Cerebellar cortex (tissue), 1 donor: ENCODE measurements at regions not wholly inside any gene's neighbourhood (a gene's known extent, or its start where the extent isn't known, plus 50 kb on each side); places are given as distances from the start of the nearest gene placed in this dataset.
A peak's percentile ranks its signal among the peaks of the same experiment; 100 is the strongest.
"Not testable (repeated sequence)": the region's sequence is repeated elsewhere in the genome, so short reads cannot be mapped to it uniquely, and the experiment has no call there.

Experiments
- DNase-seq: peaks from one replicate; pipeline ENCODE4 v3.0.0-alpha.2; 2015; ENCODE audit warnings: low spot score

DNA sequence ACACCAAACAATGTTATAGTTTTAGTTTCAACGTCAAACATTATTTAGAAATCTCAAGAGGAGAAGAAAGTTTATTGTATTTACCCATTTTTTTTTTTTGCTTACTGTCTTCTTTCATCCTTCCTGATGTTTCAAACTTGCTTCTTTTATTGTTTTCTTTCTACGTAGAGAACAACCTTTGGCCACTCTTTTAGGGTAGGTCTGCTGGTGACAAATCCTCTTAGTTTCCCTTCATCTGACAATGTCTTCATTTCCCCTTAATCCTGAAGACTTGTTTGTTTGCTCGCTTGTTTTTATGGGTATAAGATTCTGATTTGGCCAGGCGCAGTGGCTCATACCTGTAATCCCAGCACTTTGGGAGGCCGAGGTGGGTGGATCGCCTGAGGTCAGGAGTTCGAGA lies 89.1 kb downstream of the RHOU start:
- DNase-seq = no peak

DNA sequence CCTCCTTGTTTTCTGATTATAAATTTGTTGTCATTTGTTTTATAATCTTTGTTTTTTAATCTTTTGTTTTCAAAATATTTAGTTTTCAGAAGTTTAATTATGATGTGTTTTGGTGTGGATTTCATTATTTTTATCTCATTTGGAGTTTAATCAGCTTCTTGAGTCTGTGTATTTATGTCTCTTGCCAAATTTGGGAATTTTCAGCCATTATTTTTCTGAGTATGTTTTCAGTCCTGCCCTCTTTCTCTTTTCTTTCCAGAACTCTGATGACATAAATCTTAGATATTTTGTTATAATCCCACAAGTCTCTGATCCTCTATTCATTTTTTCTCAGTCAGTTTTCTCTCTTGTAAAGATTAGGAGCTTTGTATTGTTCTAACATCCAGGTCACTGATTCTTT lies 89.8 kb downstream of the RHOU start:
- DNase-seq = no peak

DNA sequence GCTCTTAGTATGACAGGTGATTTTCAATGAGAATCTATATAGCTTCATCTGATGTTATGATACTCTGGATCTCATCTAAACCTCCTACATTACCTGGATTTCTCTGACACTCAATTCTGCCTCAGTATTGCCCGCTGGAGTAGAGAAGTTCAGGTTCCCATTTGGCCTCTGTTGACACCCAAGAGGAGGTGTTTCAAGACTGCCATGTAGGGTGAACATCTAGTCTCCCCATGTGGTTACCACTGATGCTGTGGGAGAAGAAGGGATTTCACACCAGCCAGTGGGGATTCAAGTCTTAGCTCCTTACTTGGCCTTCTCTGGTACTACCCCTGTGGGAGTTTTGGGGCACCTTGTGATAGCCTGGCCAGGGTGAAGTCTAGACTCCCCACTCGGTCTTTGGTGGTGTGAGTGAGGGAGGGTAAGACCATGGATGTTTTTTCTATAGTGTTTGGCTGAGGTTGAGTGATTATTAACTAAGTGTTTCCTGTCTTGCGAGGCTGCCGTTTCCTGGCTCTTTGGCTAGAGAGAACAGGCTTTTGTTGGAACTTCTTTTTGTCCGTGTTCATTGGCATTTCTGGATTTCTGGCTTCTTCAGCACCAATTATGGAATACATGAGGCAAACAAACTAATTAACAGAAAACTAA lies 90.7 kb downstream of the RHOU start:
- DNase-seq = no peak

DNA sequence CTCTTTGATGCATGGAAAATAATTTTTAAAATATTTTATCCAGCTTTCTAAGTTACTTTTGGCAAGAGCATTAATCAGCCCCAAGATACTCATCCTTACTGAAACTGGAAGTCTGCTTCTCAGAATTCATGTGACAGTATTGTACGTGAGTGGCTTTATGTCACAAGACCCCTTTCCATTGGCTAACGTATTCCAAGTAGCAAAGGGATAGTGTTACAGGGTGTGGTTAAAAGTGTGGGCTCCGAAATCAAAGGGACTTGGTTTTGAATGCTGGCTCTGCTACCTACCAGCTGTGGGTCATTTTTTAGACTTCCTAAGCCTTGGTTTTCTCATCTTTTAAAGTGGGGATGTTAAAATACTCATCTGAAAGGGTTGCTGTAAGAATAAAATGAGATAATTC lies 91.7 kb downstream of the RHOU start:
- no peak for DNase-seq

DNA sequence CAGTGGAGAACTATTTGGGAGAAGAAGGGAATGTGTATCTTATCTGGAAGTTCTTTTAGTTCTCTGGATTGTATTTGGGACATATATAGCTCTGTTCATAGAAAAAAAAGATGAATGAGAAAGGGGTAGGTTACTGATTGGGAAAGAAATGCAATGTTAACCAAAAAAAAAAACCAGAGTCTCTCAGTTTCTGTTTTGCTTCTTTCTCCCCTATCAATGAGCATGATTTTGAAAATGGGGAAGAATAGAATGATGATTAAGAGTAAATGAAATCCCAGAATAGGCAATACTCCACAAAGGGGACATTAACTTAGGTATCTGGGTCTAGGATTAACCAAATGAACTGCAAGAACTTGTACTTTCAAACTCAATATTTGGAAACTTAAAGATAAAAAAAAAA lies 92.9 kb downstream of the RHOU start:
- DNase-seq = no peak

DNA sequence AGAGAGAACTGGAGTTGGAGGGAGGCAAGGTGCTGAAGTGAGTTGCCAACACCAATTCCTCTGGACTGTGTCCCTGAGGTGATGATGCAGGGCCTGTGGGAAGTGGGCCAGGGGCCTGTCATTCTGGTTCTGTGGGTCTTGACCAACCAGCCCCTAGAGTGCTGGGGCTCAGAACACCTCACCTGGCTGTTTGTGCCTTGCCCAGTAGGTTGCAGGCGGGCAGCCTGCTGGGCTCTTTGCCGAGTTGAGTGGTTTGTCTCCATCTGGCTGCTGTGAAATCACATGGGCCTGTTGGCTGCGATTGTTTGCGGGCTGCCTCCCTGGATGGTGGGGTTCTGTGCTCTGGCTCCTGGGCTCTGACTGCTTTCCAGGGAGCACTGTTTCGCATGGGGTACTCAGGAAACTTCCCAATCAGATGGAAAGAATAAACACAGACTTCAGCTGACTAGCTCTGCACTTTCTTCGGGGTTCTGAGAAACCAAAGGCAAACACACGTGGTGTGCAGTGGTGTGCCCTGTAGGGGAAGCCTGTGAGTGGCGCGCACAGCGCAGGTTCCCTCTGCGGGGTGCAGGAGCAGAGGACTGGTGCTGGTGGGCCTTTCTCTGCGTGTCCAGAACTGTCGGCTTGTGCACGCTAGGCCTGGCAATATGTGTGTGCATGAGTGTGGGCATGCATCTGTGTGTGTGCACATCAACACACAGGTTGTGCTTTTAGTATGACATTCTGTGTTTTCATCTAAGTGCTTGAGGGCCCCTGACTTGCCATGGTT lies 95.1 kb downstream of the RHOU start:
- peak; percentile 64 for DNase-seq

DNA sequence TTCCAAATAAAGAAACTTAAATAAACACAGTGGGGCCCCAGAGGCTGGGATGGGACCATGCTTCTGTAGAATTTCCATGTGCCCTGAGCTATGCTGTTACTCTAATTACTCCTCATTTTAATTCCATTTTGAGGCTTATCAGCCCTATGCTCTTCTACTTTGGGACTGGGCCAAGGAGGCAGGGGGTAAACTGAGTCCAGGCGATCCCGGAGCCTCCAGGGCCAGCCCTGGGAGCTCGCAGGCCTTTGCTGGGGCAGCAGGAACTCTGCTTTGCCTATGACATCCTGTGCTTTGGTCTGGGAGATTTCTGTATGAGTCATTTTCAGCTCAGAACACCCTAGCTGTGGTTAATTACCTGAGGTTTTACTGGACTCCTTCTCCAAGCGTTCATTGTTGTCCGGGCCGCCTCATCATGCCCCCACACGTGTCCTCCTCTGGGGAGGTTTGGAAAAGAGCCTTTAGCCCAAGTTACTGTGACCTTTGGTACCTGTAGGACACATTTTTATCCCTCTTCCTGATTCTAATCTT lies 95.7 kb downstream of the RHOU start:
- no peak for DNase-seq

DNA sequence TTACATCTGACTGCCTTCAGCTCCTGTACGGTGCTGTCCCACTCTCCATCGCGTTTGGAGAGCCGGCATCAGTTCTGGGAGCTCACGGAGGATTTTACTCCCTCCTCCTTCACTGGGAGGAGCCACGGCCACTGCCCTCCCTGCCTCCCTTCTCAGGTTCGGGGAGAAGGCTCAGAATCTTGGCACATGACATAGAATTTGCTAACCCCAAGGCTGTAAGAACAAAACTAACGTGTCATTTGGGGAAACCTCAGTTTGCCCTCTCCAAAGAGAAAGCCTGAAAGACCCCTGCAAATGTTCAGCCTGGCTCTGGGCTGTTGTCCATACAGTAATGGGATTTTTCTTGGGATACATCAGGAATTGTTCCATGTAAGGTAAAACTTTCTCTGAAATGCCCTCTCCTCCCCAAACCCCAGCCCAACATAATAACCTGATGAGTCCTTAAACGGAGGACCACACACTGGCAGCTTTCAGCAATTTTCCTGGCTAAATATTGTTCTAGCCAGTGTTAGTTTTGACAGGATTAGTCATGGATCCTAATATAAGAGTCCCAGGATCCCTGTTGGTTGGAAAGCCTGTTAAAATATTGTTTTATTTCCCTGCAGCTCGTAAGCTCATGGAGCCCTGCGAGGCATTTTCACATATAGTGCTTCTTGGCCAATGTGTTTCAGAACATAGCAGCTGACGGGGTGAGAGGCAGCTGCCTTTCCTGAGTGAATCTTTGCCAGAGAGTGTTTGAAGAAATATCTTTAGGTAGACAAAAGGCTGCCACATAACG lies 98.8 kb downstream of the RHOU start:
- no peak for DNase-seq

DNA sequence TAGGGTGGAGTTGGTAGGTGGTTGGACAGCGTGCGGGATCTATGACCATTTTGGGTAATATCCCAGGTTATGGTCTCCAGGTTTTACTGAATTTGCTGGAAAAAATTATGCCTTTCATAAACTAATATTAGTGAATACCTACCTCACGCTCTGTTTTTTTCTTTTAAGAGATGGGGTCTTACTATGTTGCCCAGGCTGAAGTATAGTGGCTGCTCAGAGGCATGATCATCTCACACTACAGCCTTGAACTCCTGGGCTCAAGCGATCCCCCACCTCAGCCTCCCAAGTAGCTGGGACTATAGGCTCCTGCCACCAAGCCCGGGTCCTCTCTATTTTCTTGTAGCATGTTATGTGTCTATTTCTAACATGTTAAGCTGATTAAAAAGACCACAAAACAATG lies 100.2 kb downstream of the RHOU start:
- DNase-seq = no peak

DNA sequence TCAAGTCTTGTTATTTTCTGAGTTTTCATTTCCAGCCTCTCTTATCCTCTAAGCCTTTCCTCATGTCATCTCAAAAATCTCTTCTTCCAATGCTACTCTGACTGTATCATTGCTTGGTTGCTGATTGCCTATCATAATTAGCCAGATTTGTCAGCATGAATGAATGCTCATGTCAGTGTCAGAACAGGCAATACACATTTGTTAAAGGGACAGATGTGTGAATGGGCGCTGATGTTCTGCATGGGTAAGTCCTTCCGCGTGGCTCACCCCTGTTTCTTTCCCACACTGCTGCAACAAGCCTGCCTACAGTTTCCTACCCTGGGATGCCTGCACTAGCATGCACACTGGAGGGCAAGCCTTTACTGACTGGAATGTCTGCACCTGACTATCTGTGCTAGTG lies 100.6 kb downstream of the RHOU start:
- no peak for DNase-seq

DNA sequence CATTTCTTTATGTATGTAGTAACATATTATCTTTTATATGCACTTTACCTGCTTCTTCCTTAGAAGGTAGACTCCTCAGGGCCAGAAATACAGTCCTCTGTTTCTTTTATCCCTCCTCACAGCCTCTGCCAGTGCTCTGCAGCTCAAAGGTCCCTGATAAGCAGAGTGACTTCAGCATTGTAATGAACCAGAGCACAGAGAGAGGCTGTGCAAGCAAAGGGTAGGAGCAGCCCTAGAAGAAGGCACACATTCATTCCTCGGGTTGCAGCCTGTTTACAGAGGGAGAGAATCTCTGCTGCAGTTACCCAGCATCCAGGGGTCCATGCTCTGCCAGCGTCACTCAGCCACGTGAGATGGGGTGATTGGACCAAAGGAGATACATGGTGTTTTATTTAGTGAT lies 101.1 kb downstream of the RHOU start:
- no peak for DNase-seq

DNA sequence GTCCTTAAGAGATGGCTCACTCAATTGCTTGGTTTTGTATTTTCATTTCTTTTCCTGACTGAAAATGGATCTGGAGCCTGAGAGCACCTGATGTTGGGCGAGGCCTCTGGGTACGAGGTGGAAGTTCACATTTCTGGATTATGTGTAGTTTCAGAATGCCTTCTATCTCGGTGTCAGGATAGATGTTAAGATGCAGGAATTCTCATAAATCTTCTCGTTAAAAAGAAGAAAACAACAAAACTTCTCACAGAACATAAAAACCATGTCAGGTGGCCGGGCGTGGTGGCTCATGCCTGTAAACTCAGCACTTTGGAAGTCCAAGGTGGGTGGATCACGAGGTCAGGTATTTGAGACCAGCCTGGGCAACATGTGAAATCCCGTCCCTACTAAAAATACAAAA lies 101.8 kb downstream of the RHOU start:
- no peak for DNase-seq

DNA sequence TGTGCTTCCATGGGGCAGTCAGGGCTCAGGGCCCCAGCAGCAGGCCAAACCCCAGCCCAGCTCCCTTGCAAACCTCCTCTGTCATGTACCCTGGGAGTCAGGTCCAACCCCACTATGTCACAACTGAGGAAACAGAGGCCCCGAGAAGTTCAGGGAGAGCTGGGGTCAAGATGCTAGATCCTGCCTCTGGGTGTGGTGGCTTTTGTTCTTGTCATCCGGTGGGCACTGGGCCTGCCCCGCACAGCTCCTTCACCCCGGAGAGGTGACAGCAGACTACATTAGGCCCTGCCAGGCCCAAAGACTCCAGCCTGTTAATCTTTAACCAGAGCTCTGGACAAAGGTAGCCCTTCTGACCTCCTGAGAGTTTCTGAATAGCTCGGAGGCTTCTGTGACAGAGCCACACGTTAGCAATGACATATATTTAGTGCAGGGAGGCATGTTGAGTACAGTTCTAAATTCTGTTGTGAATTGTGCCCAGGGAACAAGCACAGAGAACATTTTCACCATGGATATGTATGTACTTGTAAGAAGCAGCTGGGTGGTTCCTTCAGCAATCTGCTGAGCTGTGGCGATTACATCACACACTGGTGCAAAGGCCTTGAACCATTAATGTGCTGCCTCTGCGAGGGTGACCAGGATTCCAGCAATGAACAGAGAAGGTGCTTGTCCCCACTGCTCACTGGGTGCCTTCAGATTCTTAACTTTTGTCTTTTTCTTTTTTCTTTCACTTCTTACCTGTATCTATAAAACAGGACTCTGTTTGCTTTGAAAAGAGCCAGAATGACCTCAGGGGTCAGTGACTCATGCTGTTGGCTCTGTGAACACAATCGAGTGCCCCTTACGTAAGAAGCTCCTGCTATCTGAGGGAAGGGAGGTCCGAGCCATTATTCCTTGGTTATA lies 102.8 kb downstream of the RHOU start:
- DNase-seq = no peak

DNA sequence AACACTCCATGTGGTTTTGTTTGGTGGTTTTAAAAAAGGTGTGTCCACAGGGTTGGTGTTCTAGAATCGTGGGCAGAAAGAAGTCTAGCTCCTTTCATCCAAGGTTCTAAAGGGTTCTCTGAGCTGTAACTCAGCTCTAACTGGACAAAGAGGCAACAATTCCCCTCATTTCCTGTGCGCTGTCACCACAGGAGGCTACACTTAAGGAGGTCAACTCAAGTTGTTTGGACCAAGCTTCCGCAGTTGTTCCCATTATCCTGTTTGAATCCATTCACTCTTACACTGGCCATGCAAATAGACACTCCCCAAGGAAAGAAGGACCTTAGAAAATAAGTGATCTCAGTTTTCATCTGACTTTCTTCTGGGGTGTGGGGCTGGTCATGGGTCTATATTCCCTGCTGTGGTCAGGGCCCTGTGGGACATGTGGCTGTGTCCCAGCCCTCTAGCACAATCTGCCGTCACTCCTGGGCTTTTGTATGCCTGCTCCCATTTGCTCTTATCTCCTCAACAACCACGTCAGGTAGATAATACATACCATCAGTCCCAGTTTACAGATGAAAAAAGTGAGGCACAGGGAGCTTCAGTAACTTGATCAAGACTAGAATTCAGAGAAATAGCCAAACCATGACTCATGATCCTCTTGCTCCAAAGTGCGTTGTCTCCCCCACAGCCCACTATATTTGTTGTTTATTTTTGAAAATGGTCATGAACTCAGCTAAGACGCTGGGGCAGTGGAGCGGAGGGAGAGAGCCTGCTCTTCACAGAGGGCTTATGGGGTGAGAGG lies 103.6 kb downstream of the RHOU start:
- no peak for DNase-seq

DNA sequence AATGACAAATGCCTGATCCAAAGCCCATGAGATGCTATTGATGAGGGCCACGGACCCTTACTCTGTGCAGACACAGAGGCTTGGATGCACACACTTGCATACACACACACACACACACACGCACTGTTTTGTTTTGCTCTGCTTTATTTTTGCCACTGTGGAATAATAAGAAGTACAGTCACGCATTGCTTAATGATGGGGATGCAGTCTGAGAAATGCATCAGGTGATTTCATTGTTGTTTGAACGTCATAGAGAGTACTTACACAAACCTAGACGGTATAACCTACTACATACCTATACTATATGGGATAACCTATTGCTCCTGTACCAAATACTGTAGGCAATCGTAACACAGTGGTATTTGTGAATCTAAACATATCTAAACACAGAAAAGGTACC lies 104.4 kb downstream of the RHOU start:
- DNase-seq = no peak

DNA sequence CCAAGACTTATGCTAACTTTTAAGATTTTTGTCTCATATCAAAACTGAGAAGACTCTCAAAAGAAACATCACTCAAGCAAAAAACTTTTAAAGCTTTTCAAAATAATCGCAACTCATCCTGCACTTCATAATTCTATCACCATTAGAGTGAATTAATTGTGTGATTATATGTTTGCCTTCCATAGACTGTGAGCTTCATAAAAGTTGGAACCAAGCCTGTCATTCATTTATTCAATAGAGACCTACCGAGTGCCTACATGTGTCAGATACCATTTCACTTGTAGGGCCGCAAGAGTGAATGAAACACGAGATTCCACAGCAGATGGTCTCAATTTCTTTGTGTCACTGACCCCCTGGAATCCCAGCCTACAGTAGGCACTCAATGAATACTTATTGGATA lies 106.4 kb downstream of the RHOU start:
- DNase-seq = no peak

DNA sequence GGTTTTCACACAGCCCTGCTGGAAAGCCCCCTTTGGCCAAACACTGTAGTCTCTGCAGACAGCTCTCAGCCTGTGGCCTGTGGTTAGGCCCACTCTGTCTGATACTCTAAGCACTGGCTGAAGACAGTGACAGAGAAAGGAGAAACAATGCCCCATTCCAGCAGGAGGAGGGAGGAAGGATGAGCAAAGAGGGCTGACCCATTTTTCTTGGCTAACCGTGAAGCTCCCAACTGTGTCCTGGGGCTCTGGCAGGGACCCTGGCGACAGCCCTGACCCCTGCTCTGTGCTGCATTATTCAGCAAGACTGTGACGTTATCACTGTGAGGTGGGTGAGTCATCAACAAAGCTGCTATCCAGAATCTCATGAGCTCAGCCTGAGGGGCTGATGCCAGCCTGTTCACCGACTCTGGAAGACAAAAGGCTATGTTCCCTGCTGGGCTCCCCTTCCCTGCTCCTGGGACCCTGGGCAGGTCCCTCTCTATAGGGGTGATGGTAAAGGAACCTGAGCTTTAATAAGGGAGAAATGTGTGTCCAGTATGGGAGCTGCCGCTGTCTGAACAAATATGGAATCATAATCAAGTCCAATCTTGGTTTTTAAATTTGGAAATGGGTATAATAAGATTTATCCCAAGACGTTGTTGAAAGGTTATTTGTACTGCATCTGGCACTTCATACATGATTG lies 107.0 kb downstream of the RHOU start:
- no peak for DNase-seq

DNA sequence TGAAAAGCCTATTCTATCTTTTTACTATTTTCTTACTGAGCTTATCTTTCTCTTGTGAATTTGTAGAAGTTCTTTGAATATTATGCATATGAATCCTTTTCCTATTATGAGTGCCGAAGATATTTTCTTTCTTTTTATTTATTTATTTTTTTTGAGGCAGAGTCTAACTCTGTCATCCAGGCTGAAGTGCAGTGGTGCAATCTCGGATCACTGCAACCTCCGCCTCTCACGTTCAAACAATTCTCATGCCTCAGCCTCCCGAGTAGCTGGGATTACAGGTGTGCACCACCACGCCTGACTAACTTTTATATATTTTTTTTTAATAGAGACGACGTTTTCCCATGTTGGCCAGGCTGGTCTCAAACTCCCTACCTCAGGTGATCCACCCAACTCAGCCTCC lies 109.8 kb downstream of the RHOU start:
- DNase-seq = no peak

DNA sequence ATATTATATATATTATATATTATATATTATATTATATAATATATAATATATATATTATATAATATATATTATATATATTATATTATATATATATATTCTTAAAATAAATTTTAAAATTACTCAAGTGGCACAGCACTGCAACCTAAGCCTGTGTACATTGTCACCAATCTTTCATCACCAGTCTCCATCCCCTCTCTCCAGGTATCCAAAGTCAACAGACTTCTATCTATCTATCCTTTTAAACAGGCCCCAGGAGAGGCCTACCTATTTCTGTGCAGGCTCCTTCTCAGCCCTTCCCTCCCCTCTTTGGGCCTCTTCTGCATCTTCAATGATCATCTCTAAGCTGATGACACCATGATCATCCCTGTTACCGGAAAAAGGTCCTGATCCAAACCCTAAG lies 111.7 kb downstream of the RHOU start:
- DNase-seq = no peak

DNA sequence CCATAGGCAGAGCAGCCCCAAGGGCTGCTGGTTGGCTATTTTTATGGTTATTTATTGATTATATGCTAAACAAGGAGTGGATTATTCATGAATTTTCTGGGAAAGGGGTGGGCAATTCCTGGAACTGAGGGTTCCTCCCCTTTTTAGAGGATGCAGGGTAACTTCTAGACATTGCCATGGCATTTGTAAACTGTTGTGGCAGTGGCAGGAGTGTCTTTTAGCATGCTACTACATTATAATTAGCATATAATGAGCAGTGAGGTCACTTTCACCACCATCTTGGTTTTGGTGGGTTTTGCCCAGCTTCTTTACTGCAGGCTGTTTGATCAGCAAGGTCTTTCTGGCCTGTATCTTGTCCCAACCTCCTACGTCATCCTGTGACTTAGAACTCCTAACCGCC lies 112.2 kb downstream of the RHOU start:
- DNase-seq = not testable (repeated sequence)

DNA sequence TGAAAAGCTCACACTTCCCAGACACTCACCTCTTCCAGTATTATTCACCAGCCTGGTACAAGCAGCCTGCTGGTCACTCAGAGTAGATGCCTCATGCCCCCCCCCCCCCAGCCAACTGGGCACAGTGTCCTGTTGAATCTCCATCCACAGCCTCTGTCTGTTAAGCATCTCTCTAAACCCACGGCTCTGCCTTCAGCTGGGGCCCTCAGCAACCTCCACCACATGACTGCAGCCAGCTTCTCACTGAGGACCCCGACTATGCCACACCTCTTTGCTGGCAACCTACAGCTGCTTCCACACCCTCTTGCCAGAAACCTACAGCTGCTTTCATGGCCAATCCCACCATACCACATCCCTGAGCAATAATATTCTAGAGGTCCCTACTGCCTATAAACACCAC lies 113.1 kb downstream of the RHOU start:
- DNase-seq = no peak
